Hepatic stellate cell (primary cell): ENCODE measurements at regions not wholly inside any gene's neighbourhood (a gene's known extent, or its start where the extent isn't known, plus 50 kb on each side); places are given as distances from the start of the nearest gene placed in this dataset.

ENCODE experiments used
- DNase-seq: peaks from one replicate; pipeline ENCODE4 v3.0.0; 2011; ENCODE audit warnings: low spot score

- DNase-seq: no peak
These were observed 297.9 kb downstream of the NDFIP2 start for GRCh38 chr13:79778741-79779460.

DNA sequence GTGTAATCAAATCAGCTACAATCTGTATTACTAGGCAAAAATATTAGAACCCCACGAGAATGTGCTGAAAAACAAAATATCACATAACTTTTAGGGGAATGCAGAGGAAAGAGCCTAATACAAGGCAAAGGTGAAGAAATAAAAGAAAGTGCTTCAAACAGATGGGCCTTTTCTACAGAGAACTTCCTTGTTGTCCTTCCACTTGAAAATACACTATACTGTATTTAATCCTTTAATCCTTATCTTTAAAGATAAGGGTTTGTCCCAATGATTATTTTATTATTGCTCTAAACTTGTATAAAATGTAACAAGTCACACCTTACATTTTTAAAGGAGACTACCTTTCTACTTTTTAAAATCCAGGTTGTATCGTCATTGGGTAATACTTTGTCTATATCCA is 296.5 kb downstream of the NDFIP2 start:
- DNase-seq: no peak

- DNase-seq: no peak
These were observed 295.8 kb downstream of the NDFIP2 start for GRCh38 chr13:79776531-79777295.

- peak; percentile 40 for DNase-seq
These were observed 294.9 kb downstream of the NDFIP2 start for GRCh38 chr13:79775830-79776229.

- DNase-seq: no peak
These were observed 291.9 kb downstream of the NDFIP2 start for GRCh38 chr13:79772811-79773210.

GRCh38 chr13:79771493-79771892 is 290.5 kb downstream of the NDFIP2 start:
- DNase-seq: no peak

- DNase-seq: no peak
These were observed 289.1 kb downstream of the NDFIP2 start for GRCh38 chr13:79770056-79770455.

GRCh38 chr13:79767126-79767525 is 286.2 kb downstream of the NDFIP2 start:
- no peak for DNase-seq

DNA sequence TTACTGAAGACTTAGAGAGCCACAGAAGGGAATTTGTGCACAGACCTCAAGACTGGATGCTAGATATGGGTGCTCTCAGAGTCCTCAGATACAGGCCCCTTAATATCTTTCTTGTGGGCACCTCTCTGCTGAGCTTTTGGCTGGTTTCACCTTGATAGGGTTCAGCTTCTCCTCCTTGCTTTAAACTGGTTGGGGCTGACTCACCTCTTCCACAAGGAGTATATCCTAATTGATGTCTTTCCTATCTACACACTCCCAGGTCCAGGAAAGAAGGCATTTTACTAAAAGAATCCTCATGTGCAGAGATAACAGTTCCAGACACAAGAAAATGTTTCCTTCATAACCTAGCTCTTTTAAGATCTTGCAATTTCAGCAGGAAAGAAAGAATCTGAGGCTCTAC is 284.4 kb downstream of the NDFIP2 start:
- DNase-seq: no peak

DNA sequence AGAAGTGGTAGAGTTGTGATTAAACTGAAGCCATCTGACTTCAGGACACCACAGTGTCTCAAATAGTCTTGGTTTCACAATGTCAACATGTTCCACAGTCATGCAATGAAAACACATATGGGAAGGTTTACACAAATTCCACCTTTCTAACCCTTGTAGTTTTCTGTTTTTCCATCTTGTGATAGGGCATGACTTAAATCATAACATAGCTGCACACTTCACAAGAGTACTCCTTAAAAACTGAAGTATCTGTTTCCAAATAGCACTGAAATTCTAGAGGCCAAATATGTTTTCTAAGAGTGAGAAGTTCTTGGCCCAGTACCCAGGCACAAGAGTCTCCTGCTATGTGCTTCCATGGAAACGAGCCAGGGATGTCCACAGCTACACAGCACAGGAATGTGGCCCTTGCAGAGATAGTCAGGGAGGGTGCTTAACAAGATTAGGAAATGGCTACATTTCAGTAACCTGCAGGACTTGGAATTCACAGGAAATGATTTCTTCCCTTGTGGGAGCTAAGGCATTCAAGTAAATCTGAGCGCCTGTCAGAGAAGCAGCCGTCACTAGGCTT is 269.1 kb downstream of the NDFIP2 start:
- DNase-seq: peak; percentile 45

DNA sequence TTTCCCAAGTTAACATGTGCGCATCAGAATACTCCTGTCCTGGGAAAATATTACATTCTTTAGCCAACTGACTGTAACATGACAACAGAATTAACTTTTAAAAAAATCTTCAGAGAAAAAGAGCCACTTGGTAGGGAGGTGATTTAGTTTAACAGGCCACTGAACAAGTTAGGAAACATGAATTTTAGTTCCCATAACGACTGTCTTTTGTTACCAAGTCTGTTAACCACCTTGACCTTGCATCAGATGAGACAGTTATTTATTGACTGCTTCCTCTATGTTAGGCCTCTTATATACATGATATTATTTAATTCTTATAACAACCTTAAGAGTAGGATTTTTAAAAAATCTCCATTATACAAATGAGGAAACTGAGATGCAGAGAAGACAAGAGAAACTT is 268.6 kb downstream of the NDFIP2 start:
- DNase-seq: no peak

DNA sequence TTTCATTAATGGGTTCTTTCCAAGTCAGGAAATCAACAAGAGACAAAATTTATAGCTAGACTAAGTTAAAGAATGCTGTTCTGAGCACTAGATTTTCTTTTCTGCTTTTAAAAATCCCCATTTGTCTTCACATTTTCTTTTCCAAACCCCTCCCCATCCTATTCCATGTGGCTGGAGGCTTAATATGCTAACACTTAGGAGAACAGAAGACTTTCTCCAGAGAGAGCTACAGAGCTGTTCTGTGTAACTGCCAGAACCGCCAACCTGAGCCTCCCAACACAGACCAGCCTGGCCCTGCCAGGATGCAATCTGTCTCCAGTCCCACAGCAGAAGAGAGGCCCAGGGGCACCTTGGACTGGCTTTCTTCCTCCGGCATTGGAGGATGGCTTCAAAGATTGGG is 264.1 kb downstream of the NDFIP2 start:
- DNase-seq: no peak

- no peak for DNase-seq
These were observed 262.0 kb downstream of the NDFIP2 start for GRCh38 chr13:79742923-79743322.

DNA sequence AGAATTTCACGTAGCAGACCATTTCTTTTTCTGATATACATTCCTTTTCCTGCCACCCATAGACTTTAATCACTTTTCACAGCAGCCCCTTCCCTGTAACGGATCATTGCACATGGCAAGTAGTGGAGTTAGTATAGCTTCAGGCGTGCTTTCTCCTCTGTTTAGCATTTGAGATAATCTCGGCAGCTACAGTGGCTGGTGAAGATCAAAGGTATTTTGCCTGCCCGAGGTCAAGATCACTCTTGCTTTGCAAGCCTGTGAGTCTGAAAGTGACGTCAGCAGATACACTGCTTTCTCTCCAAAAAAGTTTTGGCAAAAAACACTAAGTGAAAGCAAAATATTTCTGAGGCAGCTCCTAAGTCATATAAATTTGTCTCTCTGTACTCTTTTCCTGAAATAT is 260.0 kb downstream of the NDFIP2 start:
- no peak for DNase-seq

DNA sequence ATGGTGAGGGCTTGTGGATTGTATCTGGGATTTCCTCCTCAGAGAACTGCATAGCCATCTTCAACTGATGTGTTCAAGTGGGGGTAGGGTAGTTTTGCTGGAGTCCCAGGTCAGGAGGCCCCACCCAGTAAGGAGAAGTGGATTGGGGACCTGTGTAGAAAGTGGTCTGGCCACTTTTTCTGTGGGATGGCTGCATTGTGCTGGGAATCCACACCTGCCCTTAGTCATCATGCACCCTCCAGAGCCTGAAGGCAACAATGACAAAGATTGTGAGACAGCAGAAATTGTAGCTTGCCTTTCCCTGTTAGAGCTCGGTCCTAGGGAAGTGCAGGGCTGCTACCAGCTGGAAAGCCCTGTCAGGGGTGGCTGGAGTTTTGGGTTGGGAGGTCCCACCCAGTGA is 255.4 kb downstream of the NDFIP2 start:
- no peak for DNase-seq

- DNase-seq: no peak
These were observed 254.3 kb downstream of the NDFIP2 start for GRCh38 chr13:79735228-79735627.

DNA sequence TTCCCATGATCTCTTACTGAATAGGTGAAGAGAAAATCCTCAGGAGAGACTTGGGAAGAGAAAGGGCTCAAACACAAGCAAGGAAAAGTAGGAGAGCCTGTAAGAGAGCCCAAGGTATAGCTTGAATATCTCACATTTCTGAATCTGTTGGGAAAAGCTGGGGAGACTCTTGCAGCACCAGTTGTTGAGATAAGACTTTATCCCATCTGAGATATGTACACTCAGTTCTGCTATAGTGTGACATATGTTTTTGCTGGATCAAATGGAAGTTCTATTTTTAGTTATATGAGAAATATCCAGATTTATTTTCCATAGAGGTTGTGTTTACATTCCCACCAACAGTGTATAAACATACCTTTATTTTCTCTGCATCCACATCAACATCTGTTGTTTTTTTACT is 246.1 kb downstream of the NDFIP2 start:
- no peak for DNase-seq

GRCh38 chr13:79725841-79726240 is 244.9 kb downstream of the NDFIP2 start:
- no peak for DNase-seq

DNA sequence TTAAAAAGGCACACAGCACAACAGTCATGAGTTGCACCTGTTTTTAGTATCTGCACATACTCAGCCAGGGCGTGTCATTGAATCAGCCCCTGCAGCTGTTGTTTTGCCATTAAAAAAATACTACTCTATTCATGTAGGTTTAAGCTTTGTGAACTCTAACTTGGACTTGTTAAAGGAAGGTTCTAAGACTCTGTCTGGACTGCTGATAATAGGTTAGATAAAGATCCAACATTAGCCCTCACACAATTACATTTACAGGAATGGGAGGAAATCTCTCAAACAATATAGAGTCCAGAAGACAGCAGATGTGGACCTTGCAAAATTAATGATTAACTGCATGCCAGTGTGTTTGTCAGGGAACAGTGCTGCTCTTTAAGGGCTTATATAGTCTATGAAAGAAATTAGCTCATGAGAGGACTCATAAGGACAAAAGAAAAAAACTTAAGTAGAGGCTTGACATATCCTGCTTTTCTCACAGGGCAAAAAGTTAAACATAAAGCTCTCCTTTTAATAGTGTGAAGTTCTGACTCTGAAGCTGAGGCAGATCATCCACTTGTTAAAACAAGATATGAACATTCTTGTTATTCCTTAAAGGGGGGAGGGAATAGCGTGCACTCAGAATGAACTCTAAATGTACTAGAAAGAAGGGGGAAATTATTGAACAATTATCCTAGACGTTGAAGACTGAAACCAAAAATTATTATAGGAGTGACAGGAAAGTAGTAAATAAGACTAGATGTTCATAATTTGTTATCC is 243.6 kb downstream of the NDFIP2 start:
- DNase-seq: no peak

DNA sequence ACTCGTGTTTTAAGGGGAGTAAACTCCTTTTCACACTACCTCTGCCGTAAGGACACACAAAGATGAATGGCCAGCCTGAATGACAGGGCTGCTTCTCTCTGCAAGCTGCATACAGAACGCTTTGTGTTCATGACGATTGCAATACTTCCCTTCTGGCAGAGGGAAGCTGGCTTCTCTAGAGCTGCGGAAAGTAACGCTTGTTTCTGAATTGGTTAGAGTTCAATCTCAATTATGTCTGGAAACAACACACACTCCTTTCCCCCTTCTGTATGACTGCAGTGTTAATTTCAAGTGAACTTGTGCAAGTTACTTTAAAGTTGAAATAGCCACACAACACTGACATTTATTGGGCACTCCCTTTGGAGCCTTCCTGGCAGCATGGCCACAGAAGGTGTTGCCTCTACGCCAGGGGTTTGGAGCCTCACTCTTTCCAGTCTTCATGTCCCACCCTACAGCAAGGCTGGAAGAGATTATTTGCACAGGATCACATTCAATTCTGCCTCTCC is 242.6 kb downstream of the NDFIP2 start:
- DNase-seq: no peak

- no peak for DNase-seq
These were observed 242.0 kb downstream of the NDFIP2 start for GRCh38 chr13:79722885-79723445.

DNA sequence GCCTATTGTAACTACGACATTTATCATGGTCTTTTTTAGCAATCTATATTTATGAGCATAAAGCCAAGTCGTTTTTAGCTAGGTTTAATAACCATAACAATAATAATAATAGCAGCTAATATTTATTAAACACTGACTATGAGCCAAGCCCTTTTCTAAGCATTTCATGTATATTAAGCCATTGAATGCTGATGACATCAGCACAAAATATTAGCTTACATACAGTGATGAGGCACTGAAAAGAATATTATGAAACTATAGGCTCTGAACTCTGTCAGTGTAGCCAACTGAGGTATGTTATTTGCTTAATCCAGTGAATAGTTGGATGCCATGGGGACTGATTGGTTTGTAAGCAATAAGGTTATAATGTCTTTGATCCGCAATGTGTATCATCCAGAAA is 235.2 kb downstream of the NDFIP2 start:
- DNase-seq: no peak
